SK-N-SH treated with all-trans-retinoic acid at 6 μM for 48 hours (cell line): ENCODE measurements at regions not wholly inside any gene's neighbourhood (a gene's known extent, or its start where the extent isn't known, plus 50 kb on each side); places are given as distances from the start of the nearest gene placed in this dataset.

Experiments used
- ATAC-seq: fragments of 200-7000 bp; cut with Tn5 transposase; 3 replicates; pipeline ENCODE4 v1.9.1; 2020; ENCODE audit warnings: mild to moderate bottlenecking, moderate library complexity
- ARNTL ChIP-seq: fragments of 450-650 bp; formaldehyde crosslinking; IDR thresholded peaks from 2 replicates; pipeline ENCODE4 v1.5.0; 2020; ENCODE audit warnings: low read depth, mild to moderate bottlenecking, moderate library complexity, borderline replicate concordance
- BACH2 ChIP-seq: fragments of 250-450 bp; sonication (Bioruptor Pico); IDR thresholded peaks from 2 replicates; pipeline ENCODE4 v1.9.0; 2021; ENCODE audit warnings: mild to moderate bottlenecking, borderline replicate concordance
- CREB5 ChIP-seq: fragments of 250-450 bp; sonication (Bioruptor Pico); IDR thresholded peaks from 2 replicates; pipeline ENCODE4 v1.5.1; 2020; ENCODE audit warnings: low read depth, mild to moderate bottlenecking, moderate library complexity
- CSDC2 ChIP-seq: fragments of 250-450 bp; sonication (Bioruptor Pico); IDR thresholded peaks from 2 replicates; pipeline ENCODE4 v1.5.0; 2020; ENCODE audit warnings: mild to moderate bottlenecking, moderate library complexity
- CSRNP3 ChIP-seq: fragments of 250-450 bp; sonication (Bioruptor Pico); IDR thresholded peaks from 2 replicates; pipeline ENCODE4 v1.5.1; 2021; ENCODE audit warnings: mild to moderate bottlenecking, moderate library complexity
- ESRRG ChIP-seq: fragments of 250-450 bp; sonication (Bioruptor Pico); IDR thresholded peaks from 2 replicates; pipeline ENCODE4 v1.6.1; 2021; ENCODE audit warnings: mild to moderate bottlenecking
- GLIS3 ChIP-seq: fragments of 250-450 bp; sonication (Bioruptor Pico); IDR thresholded peaks from 2 replicates; pipeline ENCODE4 v1.5.0; 2020; ENCODE audit warnings: mild to moderate bottlenecking, moderate library complexity
- OSR1 ChIP-seq: fragments of 250-450 bp; sonication (Bioruptor Pico); IDR thresholded peaks from 2 replicates; pipeline ENCODE4 v1.8.0; 2022; ENCODE audit warnings: moderate library complexity, mild to moderate bottlenecking, inconsistent platforms
- PATZ1 ChIP-seq: fragments of 250-450 bp; sonication (Bioruptor Pico); IDR thresholded peaks from 2 replicates; pipeline ENCODE4 v1.8.0; 2020; ENCODE audit warnings: mild to moderate bottlenecking, moderate library complexity, borderline replicate concordance
- POU6F1 ChIP-seq: fragments of 250-450 bp; sonication (Bioruptor Pico); IDR thresholded peaks from 2 replicates; pipeline ENCODE4 v1.8.0; 2021; ENCODE audit warnings: low read depth, mild to moderate bottlenecking, moderate library complexity, borderline replicate concordance
- PPARA ChIP-seq: fragments of 250-450 bp; sonication (Bioruptor Pico); IDR thresholded peaks from 2 replicates; pipeline ENCODE4 v1.5.0; 2020; ENCODE audit warnings: mild to moderate bottlenecking, borderline replicate concordance
- RARB ChIP-seq: fragments of 250-450 bp; sonication (Bioruptor Pico); IDR thresholded peaks from 2 replicates; pipeline ENCODE4 v1.8.0; 2021; ENCODE audit warnings: mild to moderate bottlenecking, moderate library complexity
- SNAI2 ChIP-seq: fragments of 250-450 bp; sonication (Bioruptor Pico); IDR thresholded peaks from 2 replicates; pipeline ENCODE4 v1.5.0; 2020; ENCODE audit warnings: mild to moderate bottlenecking, moderate library complexity
- TCF4 ChIP-seq: fragments of 250-450 bp; sonication (Bioruptor Pico); IDR thresholded peaks from 2 replicates; pipeline ENCODE4 v1.8.0; 2021; ENCODE audit warnings: mild to moderate bottlenecking, moderate library complexity, borderline replicate concordance
- TSHZ2 ChIP-seq: fragments of 250-450 bp; sonication (Bioruptor Pico); IDR thresholded peaks from 2 replicates; pipeline ENCODE4 v1.5.0; 2020; ENCODE audit warnings: mild to moderate bottlenecking, moderate library complexity
- ZFP3 ChIP-seq: fragments of 250-450 bp; sonication (Bioruptor Pico); IDR thresholded peaks from 2 replicates; pipeline ENCODE4 v1.5.0; 2020; ENCODE audit warnings: mild to moderate bottlenecking, moderate library complexity
- ZFP30 ChIP-seq: fragments of 450-650 bp; formaldehyde crosslinking; IDR thresholded peaks from 2 replicates; pipeline ENCODE4 v1.5.0; 2022; ENCODE audit warnings: mild to moderate bottlenecking, moderate library complexity
- ZNF8 ChIP-seq: fragments of 450-650 bp; formaldehyde crosslinking; IDR thresholded peaks from 2 replicates; pipeline ENCODE4 v1.5.0; 2020; ENCODE audit warnings: mild to moderate bottlenecking, moderate library complexity

GRCh38 chr4:116395408-116395807 is 690.0 kb downstream of the TRAM1L1 start:
- ATAC-seq = no peak
- TF ChIP-seq ZFP30 (CRISPR knock-in tag) = no peak
- no peak for TF ChIP-seq ESRRG (CRISPR knock-in tag)
- TF ChIP-seq PATZ1 (CRISPR knock-in tag) = no peak
- no peak for TF ChIP-seq ZFP3 (CRISPR knock-in tag)
- no peak for TF ChIP-seq RARB (CRISPR knock-in tag)
- no peak for TF ChIP-seq CREB5 (CRISPR knock-in tag)
- TF ChIP-seq ARNTL (CRISPR knock-in tag) = no peak
- TF ChIP-seq CSRNP3 (CRISPR knock-in tag) = no peak
- TF ChIP-seq TSHZ2 (CRISPR knock-in tag) = no peak
- no peak for TF ChIP-seq PPARA (CRISPR knock-in tag)
- no peak for TF ChIP-seq ZNF8 (CRISPR knock-in tag)
- no peak for TF ChIP-seq TCF4 (CRISPR knock-in tag)
- no peak for TF ChIP-seq OSR1
- no peak for TF ChIP-seq CSDC2 (CRISPR knock-in tag)

- TF ChIP-seq ZFP3 (CRISPR knock-in tag) (no peak), POU6F1 (CRISPR knock-in tag) (no peak), ZFP30 (CRISPR knock-in tag) (no peak)
- ATAC-seq = no peak
Measured at GRCh38 chr4:116391020-116391419, 694.4 kb downstream of the TRAM1L1 start.

- ATAC-seq = no peak
- TF ChIP-seq ZFP30 (CRISPR knock-in tag) = no peak
- no peak for TF ChIP-seq ESRRG (CRISPR knock-in tag)
- TF ChIP-seq GLIS3 (CRISPR knock-in tag) = no peak
- no peak for TF ChIP-seq BACH2
- TF ChIP-seq SNAI2 = no peak
- no peak for TF ChIP-seq ZFP3 (CRISPR knock-in tag)
- TF ChIP-seq PATZ1 (CRISPR knock-in tag) = no peak
- no peak for TF ChIP-seq CREB5 (CRISPR knock-in tag)
- TF ChIP-seq, all 23 proteins: peak for 0
Measured at GRCh38 chr4:116389139-116389538, 696.2 kb downstream of the TRAM1L1 start.
